ENCODE measurements at regions not wholly inside any gene's neighbourhood (a gene's known extent, or its start where the extent isn't known, plus 50 kb on each side); places are given as distances from the start of the nearest gene placed in this dataset.

GRCh38 chr2:42932271-42933151, 140.1 kb upstream of the HAAO start:
- TF ChIP-seq CTCF (IDR thresholded peaks at IDR 0.05; ENCODE audit: extremely low read depth in 1 of 2, insufficient read depth in 1 of 2, low read depth in 1 of 2, low read length in 2 of 2) (no peak), EZH2 (IDR thresholded peaks at IDR 0.05; ENCODE audit: borderline replicate concordance, low read depth, low read length, severe bottlenecking) (no peak), GATA2 (IDR thresholded peaks at IDR 0.05; ENCODE audit: insufficient read depth, insufficient read length, low read depth, low read length) (no peak), POLR2AphosphoS5 (IDR thresholded peaks at IDR 0.05; ENCODE audit: insufficient read depth, low read depth, low read length) (no peak), FOS (IDR thresholded peaks at IDR 0.05; ENCODE audit: borderline replicate concordance, insufficient read depth, low read length) (no peak), POLR2A (IDR thresholded peaks at IDR 0.05; ENCODE audit: low read depth, low read length) (no peak), MAX (IDR thresholded peaks at IDR 0.05; ENCODE audit: insufficient read depth, insufficient read length) (no peak)

All from endothelial cell of umbilical vein (primary cell).